ENCODE measurements at regions not wholly inside any gene's neighbourhood (a gene's known extent, or its start where the extent isn't known, plus 50 kb on each side); places are given as distances from the start of the nearest gene placed in this dataset.

DNA sequence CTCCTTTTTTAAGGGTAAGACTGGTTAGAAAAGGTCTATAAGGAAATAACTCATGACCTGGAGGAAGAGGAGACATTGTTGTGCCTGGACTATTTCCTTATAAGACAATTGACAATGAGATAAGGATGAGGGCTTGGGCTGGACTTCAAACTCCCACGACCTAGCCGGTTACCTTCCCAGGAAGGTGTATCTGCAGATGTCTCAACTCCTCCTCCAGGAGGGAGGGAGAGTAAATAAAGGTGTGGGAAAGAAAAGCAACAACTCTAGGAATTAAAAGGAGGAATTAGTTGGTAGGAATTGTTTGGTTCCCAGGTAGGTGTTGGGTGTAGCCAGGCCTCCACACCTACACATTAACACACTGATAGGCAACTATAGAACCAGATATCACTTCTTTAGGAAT lies 97.8 kb upstream of the TBL1XR1 start (continued):
- TF ChIP-seq, protein P1, sequence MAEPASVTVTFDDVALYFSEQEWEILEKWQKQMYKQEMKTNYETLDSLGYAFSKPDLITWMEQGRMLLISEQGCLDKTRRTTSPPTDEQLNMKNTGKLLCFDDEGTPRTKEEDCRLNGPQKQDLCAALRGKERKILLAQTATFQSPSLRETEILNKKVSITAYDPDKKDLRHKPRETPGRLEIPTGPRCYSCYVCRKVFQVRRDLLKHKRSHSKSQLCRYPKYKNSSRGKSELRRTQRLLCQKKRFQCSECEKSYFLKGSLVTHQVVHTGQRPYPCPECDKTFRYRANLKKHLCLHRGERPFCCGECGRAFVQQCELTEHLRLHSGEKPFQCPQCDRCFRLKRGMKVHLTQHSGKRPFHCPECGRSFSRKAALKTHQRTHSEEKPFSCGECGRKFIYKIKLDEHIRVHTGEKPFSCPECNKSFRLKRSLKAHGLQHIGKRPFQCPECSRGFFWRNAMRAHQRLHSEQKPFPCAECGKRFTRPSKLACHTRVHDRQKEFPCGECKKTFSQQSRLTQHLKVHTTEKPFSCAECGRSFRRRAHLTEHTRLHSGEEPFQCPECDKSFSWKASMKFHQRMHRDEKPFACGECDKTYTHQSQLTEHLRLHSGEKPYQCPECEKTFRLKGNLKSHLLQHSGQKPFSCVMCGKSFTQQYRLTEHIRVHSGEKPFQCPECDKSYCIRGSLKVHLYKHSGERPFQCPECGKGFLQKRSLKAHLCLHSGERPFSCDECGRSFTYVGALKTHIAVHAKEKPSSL (CRISPR knock-in tag; conservative IDR thresholded peaks at IDR 0.05): no peak

DNA sequence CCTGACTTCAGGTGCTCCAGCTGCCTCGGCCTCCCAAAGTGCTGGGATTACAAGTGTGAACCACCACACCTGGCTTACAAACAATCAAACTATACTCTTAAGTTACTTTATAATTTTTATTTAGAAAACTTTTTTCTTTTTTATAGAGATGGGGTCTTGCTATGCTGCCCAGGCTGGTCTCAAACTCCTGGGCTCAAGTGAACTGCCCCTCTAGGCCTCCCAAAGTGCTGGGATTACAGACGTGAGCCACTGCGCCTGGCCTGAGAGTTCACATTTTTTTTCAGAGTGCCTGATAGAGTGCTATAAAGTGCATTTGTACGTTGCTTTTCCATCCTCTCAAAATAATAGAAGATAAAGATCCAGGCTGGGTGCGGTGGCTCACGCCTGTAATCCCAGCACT lies 102.0 kb upstream of the TBL1XR1 start:
- ATAC-seq (no peak), DNase-seq (ENCODE audit: low spot score) (no peak)
- no peaks in the 10 kb centered on the region for H3K36me3 Mint-ChIP-seq
- H3K4me3 Mint-ChIP-seq: no peak overlapping the region
- no peaks in the 10 kb centered on the region for H3K9me3 Mint-ChIP-seq
- TF ChIP-seq, protein P2, sequence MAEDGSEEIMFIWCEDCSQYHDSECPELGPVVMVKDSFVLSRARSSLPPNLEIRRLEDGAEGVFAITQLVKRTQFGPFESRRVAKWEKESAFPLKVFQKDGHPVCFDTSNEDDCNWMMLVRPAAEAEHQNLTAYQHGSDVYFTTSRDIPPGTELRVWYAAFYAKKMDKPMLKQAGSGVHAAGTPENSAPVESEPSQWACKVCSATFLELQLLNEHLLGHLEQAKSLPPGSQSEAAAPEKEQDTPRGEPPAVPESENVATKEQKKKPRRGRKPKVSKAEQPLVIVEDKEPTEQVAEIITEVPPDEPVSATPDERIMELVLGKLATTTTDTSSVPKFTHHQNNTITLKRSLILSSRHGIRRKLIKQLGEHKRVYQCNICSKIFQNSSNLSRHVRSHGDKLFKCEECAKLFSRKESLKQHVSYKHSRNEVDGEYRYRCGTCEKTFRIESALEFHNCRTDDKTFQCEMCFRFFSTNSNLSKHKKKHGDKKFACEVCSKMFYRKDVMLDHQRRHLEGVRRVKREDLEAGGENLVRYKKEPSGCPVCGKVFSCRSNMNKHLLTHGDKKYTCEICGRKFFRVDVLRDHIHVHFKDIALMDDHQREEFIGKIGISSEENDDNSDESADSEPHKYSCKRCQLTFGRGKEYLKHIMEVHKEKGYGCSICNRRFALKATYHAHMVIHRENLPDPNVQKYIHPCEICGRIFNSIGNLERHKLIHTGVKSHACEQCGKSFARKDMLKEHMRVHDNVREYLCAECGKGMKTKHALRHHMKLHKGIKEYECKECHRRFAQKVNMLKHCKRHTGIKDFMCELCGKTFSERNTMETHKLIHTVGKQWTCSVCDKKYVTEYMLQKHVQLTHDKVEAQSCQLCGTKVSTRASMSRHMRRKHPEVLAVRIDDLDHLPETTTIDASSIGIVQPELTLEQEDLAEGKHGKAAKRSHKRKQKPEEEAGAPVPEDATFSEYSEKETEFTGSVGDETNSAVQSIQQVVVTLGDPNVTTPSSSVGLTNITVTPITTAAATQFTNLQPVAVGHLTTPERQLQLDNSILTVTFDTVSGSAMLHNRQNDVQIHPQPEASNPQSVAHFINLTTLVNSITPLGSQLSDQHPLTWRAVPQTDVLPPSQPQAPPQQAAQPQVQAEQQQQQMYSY (CRISPR knock-in tag; IDR thresholded peaks at IDR 0.05): no peak
- TF ChIP-seq ETV6 (CRISPR knock-in tag; IDR thresholded peaks at IDR 0.05): no peak
- TF ChIP-seq, protein P3, sequence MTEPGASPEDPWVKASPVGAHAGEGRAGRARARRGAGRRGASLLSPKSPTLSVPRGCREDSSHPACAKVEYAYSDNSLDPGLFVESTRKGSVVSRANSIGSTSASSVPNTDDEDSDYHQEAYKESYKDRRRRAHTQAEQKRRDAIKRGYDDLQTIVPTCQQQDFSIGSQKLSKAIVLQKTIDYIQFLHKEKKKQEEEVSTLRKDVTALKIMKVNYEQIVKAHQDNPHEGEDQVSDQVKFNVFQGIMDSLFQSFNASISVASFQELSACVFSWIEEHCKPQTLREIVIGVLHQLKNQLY (CRISPR knock-in tag; IDR thresholded peaks at IDR 0.05): no peak
- TF ChIP-seq MYBL2 (CRISPR knock-in tag; IDR thresholded peaks at IDR 0.05): no peak
- H3K4me1 Mint-ChIP-seq: peaks cover 2% of the 10 kb centered on the region
- ChIA-PET CTCF (interaction anchor here (0.6 kb wide), 1 partner anchor 326 kb away, joined by 5 read pairs; no protein-coding TSS in a partner anchor), POLR2A (no interaction called here)
- H3K27ac Mint-ChIP-seq: no peak overlapping the region
- H3K27me3 Mint-ChIP-seq (ENCODE audit: low read depth): no peaks in the 10 kb centered on the region

DNA sequence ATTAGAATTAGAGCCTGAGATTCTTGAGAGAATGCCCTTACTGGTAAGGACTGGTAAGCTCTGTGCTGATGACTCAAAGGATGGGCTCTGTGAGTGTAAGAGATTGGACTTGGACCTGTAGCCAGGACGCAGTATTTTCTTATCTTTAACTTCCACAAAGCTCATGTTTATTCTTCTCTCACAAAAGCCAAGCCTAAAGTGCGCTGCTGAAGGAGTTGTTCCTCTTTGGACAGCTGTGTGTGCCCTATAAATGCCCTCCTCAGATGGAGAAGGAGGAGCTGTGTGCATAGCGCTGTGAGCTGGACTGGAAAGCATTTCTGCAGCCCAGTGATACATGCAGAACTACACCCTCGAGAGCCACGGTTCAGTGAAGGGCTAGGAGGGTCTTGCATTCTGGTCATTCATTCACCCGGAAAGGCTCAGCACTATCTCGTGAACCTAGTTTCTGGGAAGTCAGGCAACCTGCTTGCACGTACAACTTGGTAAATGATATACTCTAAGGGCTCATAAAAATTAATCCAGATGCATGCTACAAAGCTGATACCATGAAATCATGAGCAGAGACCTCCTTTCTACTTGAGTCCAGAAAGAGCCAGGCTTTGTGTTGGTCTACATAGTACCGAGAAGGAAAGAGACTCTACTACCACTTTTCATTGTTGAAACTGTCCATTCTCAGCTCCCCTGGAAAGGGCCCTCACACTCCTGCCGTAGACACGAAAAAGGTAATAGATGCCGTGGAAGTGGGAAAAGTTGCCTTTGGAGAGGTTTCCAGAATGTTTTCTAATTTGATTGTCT lies 103.0 kb upstream of the TBL1XR1 start:
- no peak for ATAC-seq
- no peaks in the 10 kb centered on the region for H3K4me1 Mint-ChIP-seq
- no peak for DNase-seq (ENCODE audit: low spot score)
- H3K4me3 Mint-ChIP-seq: no peak overlapping the region
- H3K27me3 Mint-ChIP-seq (ENCODE audit: low read depth): no peaks in the 10 kb centered on the region
- TF ChIP-seq TCF7 (CRISPR knock-in tag; IDR thresholded peaks at IDR 0.05; ENCODE audit: low read depth): no peak
- TF ChIP-seq ATF1 (CRISPR knock-in tag; IDR thresholded peaks at IDR 0.05): no peak
- TF ChIP-seq, protein P4, sequence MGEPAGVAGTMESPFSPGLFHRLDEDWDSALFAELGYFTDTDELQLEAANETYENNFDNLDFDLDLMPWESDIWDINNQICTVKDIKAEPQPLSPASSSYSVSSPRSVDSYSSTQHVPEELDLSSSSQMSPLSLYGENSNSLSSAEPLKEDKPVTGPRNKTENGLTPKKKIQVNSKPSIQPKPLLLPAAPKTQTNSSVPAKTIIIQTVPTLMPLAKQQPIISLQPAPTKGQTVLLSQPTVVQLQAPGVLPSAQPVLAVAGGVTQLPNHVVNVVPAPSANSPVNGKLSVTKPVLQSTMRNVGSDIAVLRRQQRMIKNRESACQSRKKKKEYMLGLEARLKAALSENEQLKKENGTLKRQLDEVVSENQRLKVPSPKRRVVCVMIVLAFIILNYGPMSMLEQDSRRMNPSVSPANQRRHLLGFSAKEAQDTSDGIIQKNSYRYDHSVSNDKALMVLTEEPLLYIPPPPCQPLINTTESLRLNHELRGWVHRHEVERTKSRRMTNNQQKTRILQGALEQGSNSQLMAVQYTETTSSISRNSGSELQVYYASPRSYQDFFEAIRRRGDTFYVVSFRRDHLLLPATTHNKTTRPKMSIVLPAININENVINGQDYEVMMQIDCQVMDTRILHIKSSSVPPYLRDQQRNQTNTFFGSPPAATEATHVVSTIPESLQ (CRISPR knock-in tag; IDR thresholded peaks at IDR 0.05): no peak
- no peak for TF ChIP-seq ZNF138 (CRISPR knock-in tag; conservative IDR thresholded peaks at IDR 0.05)
- ChIA-PET POLR2A (no interaction called here), CTCF (interaction anchor here (0.6 kb wide), 1 partner anchor 327 kb away, joined by 5 read pairs; no protein-coding TSS in a partner anchor)
- H3K36me3 Mint-ChIP-seq: no peaks in the 10 kb centered on the region
- H3K27ac Mint-ChIP-seq: no peak overlapping the region
- no peaks in the 10 kb centered on the region for H3K9me3 Mint-ChIP-seq

DNA sequence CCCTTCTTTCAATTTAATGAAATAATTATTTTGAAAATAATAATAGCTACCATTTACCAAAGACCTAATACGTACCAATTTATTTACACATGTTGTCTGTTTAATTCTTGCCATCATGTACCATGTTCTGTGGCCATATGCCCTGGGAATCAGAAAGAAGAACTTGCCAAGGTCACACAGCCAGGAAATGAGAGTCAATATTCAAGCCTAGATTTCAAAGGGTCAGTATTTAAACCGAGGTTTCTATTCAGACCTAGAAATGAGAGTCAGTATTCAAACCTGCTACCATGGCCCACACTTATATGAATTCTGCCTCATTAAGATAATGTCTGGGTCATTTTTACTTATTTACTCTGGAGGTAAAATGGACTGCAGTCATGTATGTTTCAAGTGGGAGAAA lies 103.6 kb upstream of the TBL1XR1 start:
- ChIA-PET CTCF (no interaction called here), POLR2A (no interaction called here)
- H3K4me1 Mint-ChIP-seq: no peaks in the 10 kb centered on the region
- no peaks in the 10 kb centered on the region for H3K27me3 Mint-ChIP-seq (ENCODE audit: low read depth)
- TF ChIP-seq ZNF416 (CRISPR knock-in tag; IDR thresholded peaks at IDR 0.05) (no peak), FOXP1 (CRISPR knock-in tag; IDR thresholded peaks at IDR 0.05; ENCODE audit: borderline replicate concordance) (no peak), ETV6 (CRISPR knock-in tag; IDR thresholded peaks at IDR 0.05) (no peak), RELA (CRISPR knock-in tag; IDR thresholded peaks at IDR 0.05; ENCODE audit: borderline replicate concordance) (no peak)
- TF ChIP-seq, protein P5, sequence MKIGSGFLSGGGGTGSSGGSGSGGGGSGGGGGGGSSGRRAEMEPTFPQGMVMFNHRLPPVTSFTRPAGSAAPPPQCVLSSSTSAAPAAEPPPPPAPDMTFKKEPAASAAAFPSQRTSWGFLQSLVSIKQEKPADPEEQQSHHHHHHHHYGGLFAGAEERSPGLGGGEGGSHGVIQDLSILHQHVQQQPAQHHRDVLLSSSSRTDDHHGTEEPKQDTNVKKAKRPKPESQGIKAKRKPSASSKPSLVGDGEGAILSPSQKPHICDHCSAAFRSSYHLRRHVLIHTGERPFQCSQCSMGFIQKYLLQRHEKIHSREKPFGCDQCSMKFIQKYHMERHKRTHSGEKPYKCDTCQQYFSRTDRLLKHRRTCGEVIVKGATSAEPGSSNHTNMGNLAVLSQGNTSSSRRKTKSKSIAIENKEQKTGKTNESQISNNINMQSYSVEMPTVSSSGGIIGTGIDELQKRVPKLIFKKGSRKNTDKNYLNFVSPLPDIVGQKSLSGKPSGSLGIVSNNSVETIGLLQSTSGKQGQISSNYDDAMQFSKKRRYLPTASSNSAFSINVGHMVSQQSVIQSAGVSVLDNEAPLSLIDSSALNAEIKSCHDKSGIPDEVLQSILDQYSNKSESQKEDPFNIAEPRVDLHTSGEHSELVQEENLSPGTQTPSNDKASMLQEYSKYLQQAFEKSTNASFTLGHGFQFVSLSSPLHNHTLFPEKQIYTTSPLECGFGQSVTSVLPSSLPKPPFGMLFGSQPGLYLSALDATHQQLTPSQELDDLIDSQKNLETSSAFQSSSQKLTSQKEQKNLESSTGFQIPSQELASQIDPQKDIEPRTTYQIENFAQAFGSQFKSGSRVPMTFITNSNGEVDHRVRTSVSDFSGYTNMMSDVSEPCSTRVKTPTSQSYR (CRISPR knock-in tag; IDR thresholded peaks at IDR 0.05): no peak
- TF ChIP-seq, protein P6, sequence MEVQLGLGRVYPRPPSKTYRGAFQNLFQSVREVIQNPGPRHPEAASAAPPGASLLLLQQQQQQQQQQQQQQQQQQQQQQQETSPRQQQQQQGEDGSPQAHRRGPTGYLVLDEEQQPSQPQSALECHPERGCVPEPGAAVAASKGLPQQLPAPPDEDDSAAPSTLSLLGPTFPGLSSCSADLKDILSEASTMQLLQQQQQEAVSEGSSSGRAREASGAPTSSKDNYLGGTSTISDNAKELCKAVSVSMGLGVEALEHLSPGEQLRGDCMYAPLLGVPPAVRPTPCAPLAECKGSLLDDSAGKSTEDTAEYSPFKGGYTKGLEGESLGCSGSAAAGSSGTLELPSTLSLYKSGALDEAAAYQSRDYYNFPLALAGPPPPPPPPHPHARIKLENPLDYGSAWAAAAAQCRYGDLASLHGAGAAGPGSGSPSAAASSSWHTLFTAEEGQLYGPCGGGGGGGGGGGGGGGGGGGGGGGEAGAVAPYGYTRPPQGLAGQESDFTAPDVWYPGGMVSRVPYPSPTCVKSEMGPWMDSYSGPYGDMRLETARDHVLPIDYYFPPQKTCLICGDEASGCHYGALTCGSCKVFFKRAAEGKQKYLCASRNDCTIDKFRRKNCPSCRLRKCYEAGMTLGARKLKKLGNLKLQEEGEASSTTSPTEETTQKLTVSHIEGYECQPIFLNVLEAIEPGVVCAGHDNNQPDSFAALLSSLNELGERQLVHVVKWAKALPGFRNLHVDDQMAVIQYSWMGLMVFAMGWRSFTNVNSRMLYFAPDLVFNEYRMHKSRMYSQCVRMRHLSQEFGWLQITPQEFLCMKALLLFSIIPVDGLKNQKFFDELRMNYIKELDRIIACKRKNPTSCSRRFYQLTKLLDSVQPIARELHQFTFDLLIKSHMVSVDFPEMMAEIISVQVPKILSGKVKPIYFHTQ (CRISPR knock-in tag; IDR thresholded peaks at IDR 0.05): no peak
- no peaks in the 10 kb centered on the region for H3K36me3 Mint-ChIP-seq
- DNase-seq (ENCODE audit: low spot score): no peak
- H3K27ac Mint-ChIP-seq: no peak overlapping the region
- no peaks in the 10 kb centered on the region for H3K9me3 Mint-ChIP-seq
- ATAC-seq: no peak
- no peak overlapping the region for H3K4me3 Mint-ChIP-seq
